ENCODE measurements at regions not wholly inside any gene's neighbourhood (a gene's known extent, or its start where the extent isn't known, plus 50 kb on each side); places are given as distances from the start of the nearest gene placed in this dataset.
"Not testable (repeated sequence)": the region's sequence is repeated elsewhere in the genome, so short reads cannot be mapped to it uniquely, and the experiment has no call there.

DNA sequence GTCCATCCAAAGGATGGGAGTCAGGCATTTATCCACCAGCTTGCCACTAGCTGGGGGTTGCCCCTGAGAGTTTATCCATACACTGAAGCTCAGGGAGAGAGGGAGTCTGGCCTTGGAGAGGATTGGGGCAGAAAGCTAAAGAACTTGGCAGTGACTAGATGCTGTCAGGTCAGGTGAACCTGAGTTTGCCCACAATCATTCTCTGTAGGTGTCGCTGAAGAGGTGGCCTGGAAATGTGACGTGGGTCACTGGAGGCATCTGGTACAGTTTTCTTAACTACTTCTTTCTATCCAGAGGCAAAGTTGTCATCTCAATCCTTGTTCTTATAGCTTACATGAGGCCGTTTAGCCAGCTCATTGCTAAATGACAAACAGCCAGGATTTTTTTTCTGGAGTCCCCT is 298.0 kb upstream of the CTNNB1 start:
- no peak for DNase-seq (ENCODE audit: low spot score)

DNA sequence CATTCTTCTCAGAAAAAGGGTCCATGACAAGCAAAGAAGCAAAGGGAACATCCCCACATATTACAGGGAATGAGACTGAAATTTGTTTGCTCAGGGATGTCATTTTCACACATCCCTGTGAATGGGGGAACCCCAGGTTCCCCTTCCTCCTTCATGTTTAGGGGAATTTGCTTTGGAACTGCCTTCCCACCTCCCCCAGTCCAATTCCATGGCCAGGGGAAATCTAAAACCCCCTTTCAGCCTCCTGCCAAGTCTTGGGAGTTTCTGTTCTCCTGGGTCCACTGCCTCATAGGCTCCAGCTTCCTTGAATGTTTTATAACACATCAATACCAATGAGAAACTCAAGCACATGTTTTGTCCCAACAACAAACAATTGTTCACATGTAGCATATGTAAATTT is 297.5 kb upstream of the CTNNB1 start:
- no peak for DNase-seq (ENCODE audit: low spot score)

DNA sequence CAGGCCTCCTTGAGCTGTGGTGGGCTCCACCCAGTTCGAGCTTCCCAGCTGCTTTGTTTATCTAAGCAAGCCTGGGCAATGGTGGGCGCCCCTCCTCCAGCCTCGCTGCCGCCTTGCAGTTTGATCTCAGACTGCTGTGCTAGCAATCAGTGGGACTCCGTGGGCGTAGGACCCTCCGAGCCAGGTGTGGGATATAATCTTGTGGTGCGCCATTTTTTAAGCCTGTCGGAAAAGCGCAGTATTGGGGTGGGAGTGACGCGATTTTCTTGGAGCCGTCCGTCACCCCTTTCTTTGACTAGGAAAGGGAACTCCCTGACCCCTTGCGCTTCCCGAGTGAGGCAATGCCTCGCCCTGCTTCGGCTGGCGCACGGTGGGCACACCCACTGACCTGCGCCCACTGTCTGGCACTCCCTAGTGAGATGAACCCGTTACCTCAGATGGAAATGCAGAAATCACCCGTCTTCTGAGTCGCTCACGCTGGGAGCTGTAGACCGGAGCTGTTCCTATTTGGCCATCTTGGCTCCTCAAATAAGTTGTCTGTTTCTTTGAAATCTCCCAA is 291.3 kb upstream of the CTNNB1 start:
- not testable (repeated sequence) for DNase-seq (ENCODE audit: low spot score)

DNA sequence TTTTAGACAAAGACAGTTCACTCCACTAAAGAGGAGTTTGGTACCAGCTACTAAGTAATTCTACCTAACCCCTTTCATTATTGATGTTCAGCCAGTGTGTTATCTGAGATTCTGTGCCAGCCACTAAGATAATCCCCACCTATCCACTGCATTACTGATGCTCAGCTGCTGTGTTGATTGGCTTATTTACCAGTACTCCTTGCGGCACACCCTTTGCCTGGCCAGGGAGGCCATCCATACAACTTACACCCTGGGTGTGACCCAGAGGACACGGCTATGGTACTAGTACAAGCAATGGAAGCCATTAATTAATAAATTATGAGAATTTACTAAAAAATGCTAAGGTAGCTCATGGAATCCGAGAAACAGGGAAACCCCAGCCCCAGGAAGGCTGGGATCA is 290.7 kb upstream of the CTNNB1 start:
- DNase-seq (ENCODE audit: low spot score) = no peak

DNA sequence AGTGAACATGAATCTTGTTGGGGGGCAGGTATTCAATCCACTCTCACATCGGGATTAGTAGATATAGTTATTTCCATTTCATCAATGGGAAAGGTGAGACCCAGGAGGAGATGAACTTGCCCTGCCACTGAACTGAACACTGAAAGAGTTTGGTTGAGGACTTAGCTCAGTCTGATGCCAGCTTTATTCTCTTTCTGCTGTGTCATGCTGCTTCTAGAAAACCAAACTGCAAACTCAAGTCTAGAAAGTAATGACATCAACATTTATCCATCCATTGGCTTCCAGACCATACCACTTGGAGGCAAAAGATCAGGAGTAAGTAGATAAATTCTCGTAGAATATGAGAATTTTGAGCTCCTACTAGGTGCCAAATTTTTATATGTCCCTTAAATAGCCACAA is 288.0 kb upstream of the CTNNB1 start:
- no peak for DNase-seq (ENCODE audit: low spot score)

DNA sequence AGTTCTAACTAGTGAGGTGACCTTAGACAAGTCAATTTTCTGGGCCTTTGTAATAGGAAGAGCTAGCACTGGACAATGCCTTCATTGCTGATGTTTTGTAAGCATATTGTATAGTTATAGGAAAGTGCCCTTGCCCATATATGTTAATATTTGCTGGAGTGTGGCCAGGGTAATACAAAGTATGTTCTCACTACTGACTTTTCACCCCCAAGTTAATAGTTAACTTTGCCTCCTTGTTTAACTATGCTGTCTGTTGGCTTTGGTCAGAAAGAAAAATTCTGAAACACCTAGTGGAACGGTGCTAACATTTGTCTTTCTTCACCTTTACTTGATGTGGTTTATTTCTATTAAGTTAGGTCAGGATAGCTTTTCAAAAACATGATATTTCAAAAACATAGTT is 287.4 kb upstream of the CTNNB1 start:
- DNase-seq (ENCODE audit: low spot score) = no peak

DNA sequence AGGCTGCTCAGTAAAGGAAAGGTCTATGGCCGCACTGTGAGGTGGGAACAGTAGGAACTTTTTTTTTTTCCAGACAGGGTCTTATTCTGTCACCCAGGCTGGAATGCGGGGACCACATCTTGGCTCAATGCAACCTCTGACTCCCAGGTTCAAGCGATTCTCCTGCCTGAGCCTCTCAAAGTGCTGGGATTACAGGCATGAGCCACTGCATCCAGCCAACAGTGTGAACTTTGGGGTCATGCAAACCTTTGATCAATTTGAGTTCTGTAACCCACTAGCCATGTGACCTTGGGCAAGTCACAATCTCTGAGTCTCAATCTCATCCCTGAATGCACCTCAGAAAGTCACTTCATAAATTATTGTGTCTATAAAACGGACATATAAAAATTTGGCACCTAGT is 286.8 kb upstream of the CTNNB1 start:
- DNase-seq (ENCODE audit: low spot score) = no peak

DNA sequence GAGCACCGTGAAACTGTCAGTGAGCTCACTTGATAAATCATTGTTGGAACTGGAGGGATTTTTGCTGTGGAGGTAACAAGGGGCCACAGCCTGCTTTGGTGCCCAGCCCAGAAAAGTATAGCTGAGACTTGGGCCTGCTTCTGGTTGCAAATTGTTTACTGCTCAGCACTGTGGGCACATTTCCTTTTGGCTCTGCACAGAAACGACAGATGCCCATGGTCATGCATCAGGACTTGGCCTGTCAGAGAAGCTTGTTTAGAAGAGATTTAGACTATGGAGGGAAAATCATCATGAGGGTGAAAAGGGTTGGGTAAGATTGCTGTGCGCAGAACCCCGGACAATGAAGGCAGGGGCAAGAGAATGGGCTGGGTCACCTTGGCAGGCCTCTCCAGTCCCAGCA is 286.1 kb upstream of the CTNNB1 start:
- no peak for DNase-seq (ENCODE audit: low spot score)

DNA sequence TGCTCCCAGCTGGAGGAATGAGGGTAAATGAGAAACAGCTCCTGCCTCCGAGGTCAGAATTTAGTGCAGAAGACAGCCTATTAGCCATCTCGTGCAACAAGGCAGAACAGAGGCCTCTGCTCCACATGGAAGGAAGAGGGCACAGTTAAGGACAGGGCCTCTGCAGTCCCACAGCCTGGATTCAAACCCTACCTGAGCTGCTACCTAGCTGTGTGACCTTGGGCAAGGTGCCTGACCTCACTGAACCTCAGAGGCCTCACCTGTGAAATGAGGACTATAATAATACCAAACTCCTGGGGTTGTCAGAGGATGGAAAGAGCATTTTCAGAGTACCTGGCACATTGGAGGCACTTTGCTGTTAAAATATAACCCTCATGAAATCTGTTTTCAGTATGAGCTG is 285.7 kb upstream of the CTNNB1 start:
- no peak for DNase-seq (ENCODE audit: low spot score)

DNA sequence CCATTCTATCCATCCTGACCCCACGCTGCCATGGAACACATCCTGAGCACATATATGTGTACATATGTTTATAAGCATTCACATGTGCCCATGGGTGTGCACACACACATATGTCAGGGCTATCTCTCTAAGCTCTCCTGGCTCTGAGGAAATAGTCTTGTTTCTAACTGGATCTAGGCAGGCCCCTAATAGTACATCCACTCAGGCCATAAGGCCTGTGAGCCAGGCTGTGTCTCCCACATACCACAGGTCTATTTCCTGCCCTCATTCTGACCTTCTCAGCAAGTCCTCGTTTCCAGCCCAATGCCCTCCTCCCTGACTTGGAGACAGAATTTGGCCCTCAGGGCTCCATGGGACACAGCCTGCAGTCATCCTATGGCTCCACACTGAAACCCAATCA is 284.8 kb upstream of the CTNNB1 start:
- no peak for DNase-seq (ENCODE audit: low spot score)

DNA sequence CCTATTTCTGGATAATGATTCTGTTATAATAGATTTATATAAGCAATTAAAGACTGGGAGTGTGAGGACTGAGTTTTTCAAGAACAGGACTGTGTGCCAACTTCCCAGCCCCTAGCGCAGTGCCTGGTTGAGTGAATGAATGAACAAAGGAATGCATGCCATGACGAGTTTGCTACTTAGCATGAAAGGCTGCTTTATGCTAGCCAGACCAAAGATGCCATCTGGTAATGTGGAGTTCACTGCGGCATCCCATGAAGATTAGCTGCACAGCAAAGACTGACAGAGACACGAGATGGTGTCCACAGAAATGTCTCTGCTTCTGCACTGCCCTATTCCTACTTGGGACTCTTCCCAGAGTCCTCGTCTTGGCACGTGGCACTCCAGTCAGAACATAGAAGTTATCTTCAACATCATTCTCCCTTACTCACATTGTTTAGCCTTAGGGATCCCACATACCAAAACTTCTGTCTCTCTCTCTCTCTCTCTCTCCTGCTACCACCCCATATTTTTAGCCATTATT is 283.9 kb upstream of the CTNNB1 start:
- no peak for DNase-seq (ENCODE audit: low spot score)

DNA sequence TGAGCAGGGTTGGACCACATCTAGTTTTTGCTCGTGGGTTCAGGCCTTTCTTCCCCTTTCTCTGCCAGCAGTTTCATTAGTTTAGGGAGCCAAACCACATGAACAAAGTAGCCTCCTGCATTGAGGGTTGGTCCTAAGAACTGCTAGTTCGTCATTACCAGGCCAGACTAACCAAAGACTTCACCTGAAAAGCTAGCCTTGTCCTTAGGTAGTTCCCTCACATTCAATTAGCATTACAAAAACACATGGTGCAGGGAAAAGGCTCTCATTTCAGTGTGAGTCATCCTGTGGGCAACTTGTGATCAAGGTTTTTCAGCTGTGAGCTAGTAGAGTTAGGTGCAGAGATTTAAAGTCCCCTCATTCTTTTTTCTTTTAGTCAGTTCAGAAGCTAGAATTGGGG is 279.3 kb upstream of the CTNNB1 start:
- DNase-seq (ENCODE audit: low spot score) = no peak

DNA sequence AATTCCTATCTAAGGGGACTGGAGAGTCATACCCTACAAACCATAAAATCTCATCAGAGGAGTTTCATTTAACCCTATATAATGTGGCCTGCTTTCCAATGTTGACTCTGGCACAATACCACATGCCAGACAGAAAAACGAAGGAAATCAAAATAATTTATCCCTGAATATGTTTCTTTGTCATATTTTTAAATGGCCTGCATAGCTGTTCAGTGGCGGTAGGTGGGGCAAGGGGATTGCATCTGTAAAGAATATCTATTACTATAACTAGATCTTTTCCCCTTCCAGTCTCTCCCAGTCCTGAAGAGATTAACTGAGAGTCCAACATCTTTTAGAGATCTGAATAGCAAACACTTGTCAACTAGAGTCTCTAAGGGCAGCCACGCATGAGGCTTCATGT is 278.1 kb upstream of the CTNNB1 start:
- DNase-seq (ENCODE audit: low spot score) = no peak

DNA sequence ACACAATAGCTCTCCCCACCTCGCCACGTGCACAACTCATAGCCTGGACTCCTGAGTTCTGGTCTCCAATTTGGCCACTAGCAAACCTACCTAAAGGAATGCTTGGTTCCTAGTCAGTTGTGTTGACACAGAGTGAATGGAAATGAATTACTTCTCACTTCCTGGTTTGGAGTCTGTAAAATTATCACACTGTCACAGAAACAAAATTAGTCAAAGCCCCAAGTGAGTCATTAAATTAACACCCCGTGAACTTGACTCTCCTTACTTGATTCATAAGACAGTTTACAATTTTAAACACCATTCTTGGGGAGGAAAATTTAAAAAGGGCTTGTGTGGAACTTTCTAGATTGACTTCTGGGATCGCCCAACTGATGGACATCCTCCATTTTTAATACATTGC is 276.2 kb upstream of the CTNNB1 start:
- no peak for DNase-seq (ENCODE audit: low spot score)

DNA sequence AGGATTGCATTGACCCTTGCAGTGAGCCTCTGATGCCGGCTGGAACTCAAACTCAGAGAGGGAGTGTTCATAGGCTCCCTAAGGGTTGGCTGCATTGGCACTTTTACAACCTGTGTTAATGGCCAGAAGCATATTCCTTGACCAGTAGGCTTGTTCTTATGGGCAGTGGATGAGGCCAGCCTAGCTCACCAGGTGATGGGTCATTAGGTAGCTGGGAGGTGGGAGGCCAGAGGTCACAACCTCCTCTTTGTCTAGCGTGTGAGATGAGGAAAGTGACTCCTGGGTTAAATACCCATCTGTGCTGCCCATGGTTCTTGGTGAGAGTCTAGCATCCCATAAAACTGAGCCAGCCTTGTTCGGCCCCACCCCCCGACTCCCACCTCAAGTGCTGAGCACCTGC is 275.7 kb upstream of the CTNNB1 start:
- DNase-seq (ENCODE audit: low spot score) = no peak

DNA sequence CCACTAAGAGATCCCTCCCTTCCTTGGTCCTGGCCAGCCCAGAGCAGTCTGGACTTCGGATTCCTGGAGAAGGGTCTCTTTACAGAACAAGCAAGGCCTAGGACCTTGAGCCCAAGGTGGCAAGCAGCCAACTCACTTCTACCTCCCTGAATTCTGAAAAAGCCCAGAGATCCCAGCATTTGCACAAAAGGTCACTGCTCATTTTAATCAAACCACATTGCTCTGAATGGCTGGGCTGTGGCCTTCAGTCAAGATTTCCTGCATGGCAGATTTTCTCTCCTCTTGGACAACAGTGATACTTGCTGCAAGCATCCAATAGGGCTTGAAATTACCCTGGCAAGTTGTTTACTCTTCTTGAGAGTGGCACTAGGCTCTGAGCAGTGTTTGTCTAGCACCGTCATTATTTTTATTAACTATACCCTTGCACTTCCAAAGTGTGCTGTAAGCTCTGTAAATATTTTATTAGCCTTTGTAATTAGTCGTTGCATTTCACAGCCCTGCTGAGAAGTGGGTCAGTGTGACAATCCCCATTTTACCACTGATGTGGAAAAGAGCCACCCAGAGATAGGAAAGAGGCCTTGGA is 274.7 kb upstream of the CTNNB1 start:
- no peak for DNase-seq (ENCODE audit: low spot score)

DNA sequence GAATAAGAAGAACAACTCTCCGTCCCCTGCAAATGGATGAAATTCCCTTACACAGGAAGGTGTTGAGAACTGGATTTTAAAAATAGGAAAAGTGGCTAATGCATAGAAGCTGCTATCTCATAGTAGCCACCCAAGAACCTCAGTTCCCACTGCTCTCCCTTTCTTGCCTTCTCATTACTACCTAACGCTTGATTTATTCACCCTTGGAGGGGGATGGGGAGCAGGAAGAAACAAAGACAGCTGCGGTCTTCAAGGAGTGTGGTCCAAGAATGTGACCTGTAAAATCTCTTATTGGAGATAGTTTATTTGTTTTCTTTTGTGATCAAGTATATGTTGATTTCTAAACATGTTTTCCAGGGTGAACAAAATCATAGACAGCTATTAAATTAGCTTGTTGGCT is 274.1 kb upstream of the CTNNB1 start:
- DNase-seq (ENCODE audit: low spot score) = no peak

DNA sequence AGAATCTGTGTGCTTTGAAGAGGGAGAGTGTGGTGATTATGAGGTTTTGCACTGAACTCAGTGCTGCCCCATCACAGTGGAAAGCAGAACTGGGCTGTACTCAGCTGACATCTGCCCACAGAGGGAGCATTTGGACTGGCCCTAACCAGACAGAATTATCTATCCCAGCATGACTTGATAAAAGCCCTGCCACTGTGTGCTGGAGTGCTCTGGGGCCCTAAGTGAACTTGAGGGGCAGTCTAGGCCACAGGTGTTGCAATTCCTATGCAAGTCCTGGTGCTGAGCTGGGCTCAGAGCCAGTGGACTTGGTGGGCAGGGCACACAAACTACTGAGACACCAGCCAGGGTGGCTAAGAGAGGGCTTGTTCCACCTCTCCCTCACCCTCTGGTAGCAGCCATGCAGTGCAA is 269.2 kb upstream of the CTNNB1 start:
- no peak for DNase-seq (ENCODE audit: low spot score)

DNA sequence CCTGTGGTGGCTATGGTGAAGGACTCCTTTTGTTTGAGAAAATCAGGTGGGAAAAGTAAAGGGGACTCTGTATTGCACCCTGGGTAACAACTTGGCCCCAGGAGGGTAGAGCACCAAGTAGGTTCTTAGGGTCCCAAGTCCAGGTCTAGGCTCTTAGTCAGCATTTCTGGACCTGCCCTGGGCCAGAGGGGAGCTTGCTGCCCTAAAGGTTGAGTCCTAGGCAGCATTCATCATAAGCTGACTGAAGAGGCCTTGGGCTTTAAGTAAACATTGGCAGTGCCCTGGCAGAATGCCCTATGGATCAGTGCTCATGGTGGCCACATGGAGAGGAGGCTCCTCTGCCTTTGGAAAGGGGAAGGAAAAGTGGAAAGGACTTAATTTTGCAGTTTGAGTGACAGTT is 268.5 kb upstream of the CTNNB1 start:
- DNase-seq (ENCODE audit: low spot score) = no peak

DNA sequence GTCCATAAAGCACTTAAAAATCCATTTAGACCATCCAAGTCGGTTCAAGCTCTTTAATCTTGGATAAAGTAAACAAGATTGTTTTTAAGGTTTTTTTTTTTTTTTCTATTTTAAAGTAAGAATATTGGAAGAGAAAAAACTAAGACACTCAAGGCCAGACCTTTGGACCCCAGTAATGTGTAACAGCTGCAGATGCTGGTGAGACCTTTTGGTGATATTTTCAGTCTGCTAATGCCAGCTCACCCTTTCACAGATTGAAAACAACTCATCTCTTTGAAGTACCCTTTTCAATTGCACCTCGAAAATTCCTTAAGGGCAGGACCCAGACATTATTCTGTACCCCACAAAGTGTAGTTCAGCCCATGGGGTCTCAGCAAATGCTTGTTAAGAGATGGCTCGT is 260.7 kb upstream of the CTNNB1 start:
- no peak for DNase-seq (ENCODE audit: low spot score)

DNA sequence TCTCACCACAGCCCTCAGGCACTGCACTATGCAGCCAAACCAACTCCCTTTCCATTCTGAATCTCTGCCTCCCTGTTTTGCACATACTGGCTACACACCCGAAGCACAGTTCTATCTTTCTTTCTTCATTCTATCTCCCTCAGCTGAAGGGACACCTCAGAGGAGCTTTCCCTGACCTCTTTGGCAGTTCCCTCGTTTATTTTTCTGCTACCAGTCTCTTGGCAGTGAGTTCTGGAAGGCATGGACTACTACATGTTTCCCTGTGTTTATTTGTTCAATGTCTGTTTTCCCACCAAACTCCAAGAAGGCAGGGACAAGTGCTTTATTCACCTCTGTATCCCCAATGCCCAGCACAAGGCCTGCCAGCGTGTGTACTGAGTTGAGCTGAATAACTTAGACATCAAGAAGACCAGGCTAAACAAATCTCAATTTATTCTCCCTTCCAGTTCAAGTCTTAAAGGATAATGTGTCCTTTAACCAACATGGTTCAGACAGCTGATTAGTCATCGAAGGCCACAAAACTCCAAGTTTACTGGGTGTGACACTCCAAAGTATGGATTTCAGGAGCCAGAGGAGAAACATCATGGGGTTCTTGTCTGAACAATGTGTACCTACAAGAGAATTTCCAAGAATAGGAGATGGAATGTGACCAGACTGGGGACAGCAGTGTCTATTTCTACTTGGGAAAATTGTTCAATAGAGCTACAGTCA is 260.1 kb upstream of the CTNNB1 start:
- DNase-seq (ENCODE audit: low spot score) = no peak

DNA sequence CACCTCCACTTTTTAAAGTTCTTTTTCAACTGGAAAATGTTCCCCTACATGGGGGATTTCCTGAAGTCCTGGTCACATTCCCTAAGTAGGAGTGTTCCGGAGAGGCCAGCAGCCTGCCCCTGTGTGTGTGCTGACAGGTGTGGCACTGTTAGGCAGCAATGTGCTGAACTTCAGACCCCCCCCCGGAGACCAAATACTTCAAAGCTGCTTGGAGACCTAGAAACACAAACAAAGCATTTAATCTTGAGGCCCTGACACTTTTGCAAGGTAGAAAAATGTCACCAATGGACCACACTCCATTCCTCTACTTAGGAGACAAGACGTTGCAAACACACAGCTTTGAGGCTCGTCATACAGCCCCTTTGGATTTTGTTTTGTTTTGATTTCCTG is 259.6 kb upstream of the CTNNB1 start:
- no peak for DNase-seq (ENCODE audit: low spot score)

DNA sequence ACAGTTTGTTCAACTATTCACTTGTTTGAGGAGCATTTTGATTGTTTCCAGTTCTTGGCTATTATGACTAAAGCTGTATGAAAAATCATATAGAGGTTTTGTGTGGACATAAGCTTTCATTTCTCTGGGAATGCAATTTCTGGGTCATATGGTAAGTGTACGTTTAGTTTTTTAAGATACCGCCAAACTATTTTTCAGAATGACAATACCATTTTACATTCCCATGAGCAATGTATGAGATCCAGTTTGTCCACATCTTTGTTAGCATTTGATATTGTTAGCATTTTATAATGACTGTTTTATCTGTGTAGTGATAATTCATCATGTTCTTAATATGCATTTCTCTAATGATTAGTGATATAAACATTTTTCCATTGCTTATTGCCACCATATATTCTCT is 258.7 kb upstream of the CTNNB1 start:
- no peak for DNase-seq (ENCODE audit: low spot score)

DNA sequence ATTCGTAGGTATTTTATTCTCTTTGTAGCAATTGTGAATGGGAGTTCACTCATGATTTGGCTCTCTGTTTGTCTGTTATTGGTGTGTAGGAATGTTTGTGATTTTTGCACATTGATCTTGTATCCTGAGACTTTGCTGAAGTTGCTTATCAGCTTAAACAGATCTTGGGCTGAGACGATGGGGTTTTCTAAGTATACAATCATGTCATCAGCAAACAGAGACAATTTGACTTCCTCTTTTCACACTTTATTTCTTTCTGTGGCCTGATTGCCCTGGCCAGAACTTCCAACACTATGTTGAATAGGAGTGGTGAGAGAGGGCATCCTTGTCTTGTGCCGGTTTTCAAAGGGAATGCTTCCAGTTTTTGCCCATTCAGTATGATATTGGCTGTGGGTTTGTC is 252.3 kb upstream of the CTNNB1 start:
- DNase-seq (ENCODE audit: low spot score) = not testable (repeated sequence)
